NCI-H2227 treated with DMSO at 0.1 percent for 48 hours (cell line): ENCODE measurements at regions not wholly inside any gene's neighbourhood (a gene's known extent, or its start where the extent isn't known, plus 50 kb on each side); places are given as distances from the start of the nearest gene placed in this dataset.
"Not testable (repeated sequence)": the region's sequence is repeated elsewhere in the genome, so short reads cannot be mapped to it uniquely, and the experiment has no call there.

ENCODE experiments used
- DNase-seq: peaks from one replicate; lab custom pipeline; 2025; lab: John Stamatoyannopoulos, UW

DNA sequence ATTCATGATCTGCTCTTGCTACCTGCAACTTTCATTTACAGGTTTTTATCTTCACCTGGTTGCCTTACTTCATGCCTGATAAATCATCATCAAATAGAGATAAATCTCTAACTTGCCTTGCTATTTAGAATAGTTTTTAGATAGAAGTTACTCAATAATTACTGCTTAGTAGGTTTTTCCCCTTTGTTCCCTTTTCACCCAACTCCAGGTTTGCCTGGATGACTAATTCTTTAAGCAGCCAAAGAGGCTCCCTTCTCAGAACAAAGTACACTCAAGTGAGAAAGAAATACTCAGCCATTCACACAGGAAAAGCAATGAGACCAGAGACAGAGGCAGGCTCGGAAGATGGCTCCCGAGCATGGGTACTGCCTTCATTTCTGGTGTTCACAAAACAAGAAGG is 268.1 kb upstream of the CRBN start:
- DNase-seq = no peak

DNA sequence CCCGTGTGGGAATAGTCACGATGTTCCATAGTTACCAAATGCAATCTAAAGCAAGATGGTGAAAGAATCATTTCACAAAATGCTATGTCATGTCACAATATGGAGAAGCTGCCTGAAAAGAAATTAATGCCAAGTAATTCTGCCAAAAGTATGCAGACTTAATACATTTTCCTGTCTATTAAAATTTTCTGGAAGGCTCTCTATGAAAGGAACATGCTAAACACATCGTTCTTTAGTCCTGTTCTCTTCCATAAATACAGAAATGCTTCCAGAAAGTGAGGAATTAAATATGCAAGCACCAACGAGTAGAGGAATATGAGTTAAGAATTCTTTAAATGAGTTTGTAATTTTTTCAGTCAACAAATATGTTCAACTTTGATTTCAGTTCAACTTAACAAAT is 266.8 kb upstream of the CRBN start:
- DNase-seq = no peak

DNA sequence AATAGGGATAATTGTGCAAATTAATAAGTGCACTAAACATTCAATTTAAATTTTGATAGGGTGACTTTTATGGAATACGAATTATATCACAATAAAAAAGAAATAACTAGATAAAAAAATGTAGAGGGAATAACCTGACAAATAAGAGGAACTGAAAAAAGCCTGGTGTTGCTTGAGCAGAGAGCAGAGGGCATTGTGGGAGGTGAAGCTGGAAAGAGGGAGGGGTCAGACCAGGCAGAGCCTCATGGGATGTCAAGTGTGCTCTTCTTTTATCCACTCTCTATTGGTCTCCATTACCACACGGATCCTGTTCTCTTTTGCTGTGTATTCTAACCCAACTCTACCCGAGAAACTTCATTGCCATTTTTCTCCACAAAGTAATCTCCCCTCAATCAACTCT is 264.0 kb upstream of the CRBN start:
- no peak for DNase-seq

DNA sequence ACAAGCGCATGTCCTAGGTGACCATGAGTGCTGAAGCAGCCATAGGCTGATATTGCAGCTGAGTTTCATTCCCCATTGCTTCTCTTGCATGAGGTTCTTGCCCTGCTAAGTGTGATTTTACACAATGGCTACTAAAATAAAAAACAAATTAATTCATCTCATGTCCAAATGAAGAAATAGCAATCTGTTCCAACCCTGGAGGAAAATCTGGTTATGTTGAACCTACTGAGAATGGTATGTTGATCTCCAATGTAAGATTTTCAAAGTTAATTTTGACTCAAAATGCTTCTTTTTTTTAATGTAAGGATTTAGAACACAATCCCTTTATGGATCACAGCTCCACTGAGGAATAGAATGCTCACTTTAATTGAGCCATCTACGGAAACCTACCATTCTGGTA is 254.2 kb upstream of the CRBN start:
- DNase-seq = no peak

DNA sequence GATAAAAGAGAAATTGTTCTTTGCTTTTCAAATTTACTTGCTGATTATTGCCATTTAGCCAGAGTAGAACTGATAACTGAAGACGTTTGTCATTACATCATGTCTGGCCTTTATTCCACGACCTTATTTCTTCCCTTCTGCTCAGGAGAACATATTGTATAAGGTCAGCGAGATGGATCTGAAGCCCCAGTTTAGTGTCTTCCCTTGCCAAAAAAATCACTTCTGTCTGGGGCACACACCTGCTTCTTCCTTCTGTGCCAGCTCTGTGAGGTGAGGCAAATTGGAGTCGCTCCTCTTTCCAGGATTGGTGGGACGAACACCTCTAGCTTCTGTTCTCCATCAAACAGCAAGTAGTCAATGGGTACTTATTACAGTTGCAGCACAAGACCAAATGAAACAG is 250.3 kb upstream of the CRBN start:
- DNase-seq = no peak

DNA sequence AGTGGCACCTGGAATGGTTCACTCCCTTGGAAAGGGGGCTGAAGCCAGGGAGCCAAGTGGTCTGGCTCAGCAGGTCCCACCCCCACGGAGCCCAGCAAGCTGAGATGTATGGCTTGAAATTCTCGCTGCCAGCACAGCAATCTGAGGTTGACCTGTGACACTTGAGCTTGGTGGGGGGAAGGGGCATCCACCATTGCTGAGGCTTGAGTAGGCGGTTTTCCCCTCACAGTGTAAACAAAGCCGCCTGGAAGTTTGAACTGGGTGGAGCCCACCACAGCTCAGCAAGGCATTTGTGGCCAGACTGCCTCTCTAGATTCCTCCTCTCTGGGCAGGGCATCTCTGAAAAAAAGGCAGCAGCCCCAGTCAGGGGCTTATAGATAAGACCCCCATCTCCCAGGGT is 228.2 kb upstream of the CRBN start:
- DNase-seq = not testable (repeated sequence)

GRCh38 chr3:3405131-3405530 is 225.6 kb upstream of the CRBN start:
- no peak for DNase-seq

- no peak for DNase-seq
These were observed 224.2 kb upstream of the CRBN start for GRCh38 chr3:3403700-3404099.

GRCh38 chr3:3392946-3393345 is 213.5 kb upstream of the CRBN start:
- no peak for DNase-seq

DNA sequence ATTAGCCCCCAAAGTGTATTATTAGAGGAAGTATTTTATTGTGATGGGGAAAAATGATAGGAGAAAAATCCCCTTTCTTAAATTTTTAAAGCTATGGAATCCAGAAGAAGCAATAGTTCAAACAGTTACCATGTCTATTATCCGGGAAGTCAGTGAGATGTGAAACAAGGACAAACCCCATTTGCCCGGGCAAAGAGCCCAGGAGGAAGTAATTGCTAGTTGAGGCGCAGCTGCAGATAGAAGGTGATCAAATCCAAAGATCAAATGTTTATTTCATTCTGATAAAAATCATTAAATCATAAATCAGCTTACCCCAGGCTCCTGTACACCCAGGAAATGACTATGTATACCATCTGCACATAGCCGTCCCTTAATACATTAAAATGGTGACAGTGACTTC is 204.0 kb upstream of the CRBN start:
- no peak for DNase-seq

DNA sequence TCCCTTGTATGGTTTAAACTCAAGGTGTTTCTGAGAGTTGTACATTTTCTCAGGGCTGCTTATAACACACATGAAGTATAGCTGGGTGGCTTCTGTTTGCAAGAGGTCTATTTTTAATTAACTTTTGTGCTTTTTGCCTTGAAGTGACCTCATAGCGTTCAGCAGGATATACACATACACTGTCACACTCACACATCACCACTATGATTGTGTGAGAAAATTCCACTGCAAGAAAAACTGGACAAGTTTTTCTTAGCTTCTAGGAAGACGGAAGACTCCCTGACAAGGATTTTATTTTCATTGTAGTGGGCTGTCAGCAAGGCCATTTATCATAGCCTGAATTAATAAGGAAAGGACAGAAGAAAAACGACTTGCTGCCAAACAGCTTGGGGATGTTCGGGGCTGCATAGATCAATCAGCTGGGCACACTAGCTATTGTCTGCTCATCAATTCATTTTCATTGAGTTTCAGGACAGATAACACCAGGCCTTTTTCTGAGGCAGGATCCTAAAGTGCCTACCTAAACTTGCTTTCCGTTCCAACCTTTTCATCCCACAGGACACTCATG is 192.8 kb upstream of the CRBN start:
- no peak for DNase-seq

- DNase-seq = no peak
These were observed 188.8 kb upstream of the CRBN start for GRCh38 chr3:3368306-3368705.

DNA sequence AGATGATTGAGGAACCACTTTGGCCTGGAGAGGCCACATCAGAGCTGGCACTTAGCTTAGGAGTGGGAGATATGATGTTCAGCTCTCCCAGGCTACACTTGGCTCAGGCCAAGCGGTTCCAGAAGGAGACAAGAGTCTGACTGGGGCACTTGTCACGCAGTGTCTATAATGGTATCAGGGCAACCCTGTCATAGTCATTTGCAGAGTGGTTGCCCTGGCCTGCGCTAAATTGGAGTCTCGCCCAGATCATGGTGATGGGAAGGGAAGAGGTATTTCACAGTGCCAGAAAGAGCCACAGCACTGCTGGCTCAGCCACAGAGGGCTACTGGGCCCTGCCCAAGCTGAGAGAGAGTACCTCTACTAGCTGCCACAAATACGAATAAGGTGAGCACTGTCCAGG is 186.9 kb upstream of the CRBN start:
- DNase-seq = no peak

GRCh38 chr3:3365716-3366115 is 186.2 kb upstream of the CRBN start:
- no peak for DNase-seq

DNA sequence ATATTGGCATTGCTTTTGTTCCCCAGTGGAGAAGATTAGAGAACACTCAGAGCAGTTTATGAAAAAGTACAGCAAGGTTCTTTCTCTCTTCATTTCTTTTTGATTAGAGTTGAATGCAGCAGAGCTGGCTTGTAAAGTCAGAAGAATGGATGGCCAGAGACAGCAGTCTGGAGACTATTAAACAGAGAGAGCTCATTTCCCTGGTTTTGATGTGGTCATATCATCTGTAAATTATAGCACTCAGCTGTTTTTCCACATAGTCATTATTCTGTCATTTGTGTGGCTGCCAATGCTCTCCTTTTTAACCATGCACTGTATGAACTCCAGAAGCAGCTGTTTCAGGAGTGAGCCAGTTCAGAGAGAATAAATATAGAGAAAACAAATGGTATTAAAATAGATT is 177.4 kb upstream of the CRBN start:
- no peak for DNase-seq

- no peak for DNase-seq
These were observed 176.0 kb upstream of the CRBN start for GRCh38 chr3:3355442-3355841.

DNA sequence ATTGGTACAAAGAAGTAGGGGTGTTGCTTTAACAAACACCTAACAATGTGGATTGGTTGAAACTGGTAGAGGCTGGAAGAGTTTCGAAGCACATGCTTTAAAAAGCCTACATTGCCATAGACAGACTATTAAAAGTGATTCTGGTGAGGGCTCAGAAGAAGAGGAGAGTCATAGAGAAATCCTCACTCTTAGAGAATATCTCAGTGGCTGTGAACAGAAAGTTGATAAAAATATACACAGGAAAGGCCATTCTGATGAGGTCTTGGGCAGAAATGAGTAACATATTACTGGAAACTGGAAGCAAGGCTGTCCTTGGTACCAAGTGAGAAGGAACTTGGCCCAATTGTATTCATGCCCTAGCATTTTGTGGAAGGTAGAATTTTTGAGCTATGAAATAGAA is 173.7 kb upstream of the CRBN start:
- no peak for DNase-seq

GRCh38 chr3:3351226-3351625 is 171.7 kb upstream of the CRBN start:
- no peak for DNase-seq

GRCh38 chr3:3347056-3347455 is 167.6 kb upstream of the CRBN start:
- DNase-seq = not testable (repeated sequence)

GRCh38 chr3:3346556-3346955 is 167.1 kb upstream of the CRBN start:
- no peak for DNase-seq

- no peak for DNase-seq
These were observed 162.7 kb upstream of the CRBN start for GRCh38 chr3:3342141-3342540.

DNA sequence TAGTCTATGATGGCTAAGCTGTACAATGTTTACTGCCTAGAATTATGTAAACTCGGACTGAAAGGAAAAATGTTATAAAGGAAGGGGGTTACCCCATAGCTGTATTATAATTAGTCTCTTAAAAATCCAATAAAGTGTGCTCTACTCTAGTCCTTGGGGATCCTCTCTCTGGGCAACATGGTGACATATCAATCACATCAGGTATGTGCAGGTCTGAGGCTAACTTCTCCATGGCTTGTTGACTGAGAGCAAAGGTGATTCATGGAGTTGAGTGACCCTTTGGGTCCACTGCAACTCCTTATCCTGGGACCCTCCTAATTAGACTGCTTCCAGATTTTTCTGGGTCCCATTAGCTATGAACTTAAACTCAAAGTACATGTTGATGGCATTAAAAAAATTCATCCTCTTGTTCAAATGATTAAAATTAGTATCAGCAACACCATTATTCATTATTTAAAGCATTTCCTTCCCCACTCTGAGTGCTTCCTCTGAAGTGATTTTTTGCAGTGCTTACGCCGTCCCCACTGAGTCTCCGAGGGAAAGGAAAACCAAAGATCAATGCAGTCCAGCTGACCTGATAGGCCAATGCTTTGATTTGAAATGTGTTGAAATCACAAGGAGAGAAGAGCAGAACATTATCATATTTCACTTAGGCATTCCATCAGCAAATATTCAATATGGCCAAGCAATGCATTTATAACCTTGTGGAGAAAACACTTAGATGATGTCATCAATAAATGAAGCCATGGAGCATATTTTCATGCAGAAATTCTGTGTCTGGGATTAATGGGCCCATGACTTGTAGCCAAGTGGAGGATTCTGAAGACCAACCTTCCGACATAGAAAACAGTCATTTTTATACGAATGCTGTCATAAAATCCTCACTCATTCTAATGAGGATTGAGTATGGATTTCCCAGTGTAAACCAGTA is 161.7 kb upstream of the CRBN start:
- DNase-seq = no peak

DNA sequence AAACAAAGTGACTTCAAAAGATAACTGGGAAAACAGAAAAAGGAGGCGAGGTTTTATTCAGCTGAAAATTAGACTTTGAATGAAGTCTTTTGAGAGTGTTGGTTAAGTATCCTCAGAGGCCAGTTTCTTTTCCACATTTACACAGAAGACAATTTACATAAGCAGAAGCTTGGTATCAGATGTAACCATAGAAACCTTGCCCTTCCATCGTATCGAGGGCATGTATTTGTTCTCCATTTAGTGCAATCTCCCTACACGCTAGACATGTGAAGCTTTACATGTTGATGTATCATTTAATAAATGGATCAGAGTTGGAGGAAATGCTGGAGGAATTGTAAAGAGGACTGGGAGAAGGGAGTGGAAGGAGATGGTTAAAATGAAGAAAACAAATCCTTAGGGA is 161.0 kb upstream of the CRBN start:
- no peak for DNase-seq

DNA sequence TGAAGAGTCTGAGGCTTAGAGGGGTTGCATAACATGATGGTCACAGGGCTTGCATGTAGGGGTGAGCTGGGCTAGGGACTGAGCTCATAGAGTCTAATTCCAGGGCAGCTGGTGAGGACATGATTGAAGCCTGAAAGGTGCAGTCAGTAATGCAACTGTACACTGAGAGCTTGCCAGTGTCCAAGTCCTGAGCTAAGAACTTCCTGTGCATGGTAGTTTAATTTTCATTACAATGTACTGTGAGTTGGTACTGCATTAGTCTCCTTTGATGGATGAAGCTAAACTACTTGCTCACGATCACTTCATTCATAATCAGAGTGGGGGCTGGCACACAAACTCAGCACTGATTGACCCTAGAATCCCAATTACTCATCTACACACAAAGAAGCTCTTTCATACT is 156.4 kb upstream of the CRBN start:
- DNase-seq = no peak
